ENCODE measurements at regions not wholly inside any gene's neighbourhood (a gene's known extent, or its start where the extent isn't known, plus 50 kb on each side); places are given as distances from the start of the nearest gene placed in this dataset.

DNA sequence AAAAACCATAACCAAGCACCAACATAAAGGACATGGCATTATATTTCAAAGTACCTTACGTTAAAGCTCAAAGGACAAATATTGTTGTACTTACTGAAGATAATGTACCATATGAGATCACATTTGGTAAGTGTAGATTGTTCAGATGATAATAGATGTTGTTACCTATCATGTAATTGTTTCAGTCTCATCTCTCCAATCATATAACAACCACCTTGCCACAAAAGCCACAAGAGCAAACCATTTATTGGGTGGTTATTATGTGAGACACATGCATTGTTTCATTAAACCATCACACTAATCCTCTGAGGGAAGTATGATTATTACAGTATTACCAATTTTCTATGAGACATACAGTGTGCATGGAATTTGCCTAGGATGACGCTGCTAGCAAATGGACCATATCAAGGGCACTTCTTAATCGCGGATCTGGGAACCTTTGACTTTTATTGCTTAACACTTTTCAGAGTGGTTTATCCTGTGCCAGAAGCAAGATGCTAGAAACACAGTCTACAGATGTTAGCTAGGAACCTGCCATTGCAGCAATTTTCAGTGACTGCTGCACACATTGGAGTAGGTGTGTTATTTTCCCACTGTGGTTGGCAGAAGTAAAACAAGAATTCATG is 149.8 kb upstream of the AKIRIN2 start:
- DNase-seq (ENCODE audit: low read depth in 2 of 2) = no peak

DNA sequence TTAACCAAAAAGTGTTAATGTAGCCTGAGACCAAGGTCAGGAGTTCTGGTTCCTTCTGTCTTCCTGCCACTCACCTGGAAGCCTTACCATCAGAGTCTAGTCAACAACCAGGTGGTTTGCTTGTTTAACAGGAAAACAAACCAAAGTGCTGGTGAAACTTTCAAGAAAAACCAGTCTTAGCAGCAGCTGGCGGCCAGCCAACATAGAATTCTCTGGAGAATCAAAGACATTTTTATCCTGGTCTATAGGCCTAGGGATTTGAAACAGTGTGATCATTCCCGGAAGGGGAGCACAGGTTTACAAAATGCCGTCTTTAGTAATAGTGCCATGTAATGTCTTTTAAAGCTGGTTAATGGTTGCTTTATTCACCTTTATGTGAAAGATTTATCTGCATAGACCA is 146.6 kb upstream of the AKIRIN2 start:
- DNase-seq (ENCODE audit: low read depth in 2 of 2) = no peak

DNA sequence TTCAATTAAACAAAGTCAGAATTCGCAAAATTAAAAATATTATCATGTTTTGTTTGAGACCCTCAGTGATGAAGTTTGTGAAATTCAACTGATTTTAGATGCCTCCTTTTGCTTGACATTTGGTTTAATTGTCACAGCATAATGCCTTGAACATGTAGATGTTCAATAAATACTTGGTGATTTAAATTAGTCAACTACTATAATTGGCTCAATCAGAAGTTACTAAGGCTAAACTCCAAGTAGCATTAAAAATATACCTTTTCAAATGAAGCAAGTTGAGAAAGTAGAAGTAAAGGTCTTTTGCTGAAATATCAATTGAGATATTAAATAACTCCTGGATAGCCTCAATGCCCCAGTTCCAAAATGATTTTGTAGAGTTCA is 145.8 kb upstream of the AKIRIN2 start:
- no peak for DNase-seq (ENCODE audit: low read depth in 2 of 2)

DNA sequence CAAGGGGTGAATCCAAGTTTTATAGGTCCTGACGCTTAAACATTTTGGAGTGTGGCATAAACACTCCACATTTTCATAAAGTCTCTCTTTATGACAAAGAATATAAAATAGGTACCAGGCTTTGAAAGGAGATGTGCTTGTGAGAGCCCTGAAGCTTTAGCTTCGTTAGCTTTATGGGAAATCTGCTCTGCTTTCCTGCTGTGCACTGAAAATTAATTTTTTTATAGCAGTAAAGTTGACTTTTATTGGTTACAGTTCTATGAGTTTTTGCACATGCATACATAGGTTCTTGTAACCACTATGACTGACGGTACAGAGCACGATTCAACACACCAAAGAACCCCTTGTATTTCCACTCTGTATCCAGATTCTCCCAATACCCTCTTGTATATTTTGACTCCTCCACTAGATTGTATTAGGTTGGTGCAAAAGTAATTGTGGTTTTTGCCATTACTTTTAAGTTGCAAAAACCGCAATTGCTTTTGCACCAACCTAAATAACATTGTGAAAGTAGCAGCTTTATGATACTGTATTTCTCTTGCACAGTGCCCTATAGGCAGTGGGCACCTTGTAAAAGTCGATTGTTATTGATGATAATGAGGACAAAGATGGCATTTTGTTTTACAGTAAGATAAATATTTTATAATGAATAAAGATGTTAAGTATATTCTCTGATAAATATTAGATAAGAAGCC is 145.2 kb upstream of the AKIRIN2 start:
- DNase-seq (ENCODE audit: low read depth in 2 of 2) = no peak

DNA sequence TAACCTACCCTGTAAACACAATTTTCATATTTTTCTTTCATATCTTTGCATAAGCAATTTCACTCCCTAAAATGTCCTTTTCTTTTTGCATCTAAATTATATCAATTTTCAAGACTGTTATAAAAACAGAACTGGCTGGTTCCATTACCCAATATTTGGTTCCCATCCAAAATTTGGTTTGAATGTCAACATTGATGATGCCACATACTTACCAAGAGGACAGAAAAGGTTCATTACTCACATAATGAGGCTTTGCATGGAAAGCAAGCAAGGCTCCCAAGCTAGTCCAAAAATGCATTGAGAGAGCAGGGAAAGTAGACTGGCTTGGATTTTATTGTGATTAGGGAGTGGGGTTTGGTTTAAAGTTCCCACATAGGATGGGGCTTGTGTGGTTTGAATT is 144.4 kb upstream of the AKIRIN2 start:
- no peak for DNase-seq (ENCODE audit: low read depth in 2 of 2)

DNA sequence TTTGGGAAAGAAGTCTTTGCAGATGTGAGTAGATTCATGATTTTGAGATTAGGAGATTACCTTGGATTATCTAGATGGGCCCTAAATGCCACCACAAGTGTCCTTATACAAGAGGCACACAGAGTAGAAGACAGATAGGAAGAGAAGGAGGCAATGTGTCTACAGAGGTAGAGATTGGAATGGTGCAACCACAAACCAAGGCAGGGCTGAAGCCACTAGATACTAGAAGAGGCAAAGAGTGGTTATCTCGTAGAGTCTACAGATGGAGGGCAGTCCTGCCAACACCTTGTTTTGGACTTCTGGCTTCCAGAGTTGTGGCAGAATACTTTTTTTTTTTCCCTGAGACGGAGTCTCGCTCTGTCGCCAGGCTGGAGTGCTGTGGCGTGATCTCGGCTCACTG is 138.3 kb upstream of the AKIRIN2 start:
- no peak for DNase-seq (ENCODE audit: low read depth in 2 of 2)

DNA sequence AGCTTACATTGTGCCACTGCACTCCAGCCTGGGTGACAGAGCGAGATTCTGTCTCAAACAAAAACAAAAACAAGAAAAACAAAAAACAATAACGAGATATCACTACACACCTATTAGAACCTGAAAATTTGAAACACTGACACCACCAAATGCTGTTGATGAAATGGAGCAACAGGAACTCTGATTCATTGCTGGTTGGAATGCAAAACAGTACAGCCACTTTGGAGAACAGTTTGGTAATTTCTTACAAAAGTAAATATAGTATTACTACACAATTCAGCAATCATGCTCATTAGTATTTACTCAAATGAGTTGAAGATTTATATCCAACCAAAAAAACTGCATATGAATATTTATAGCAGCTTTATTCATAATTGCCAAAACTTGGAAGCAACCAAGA is 135.8 kb upstream of the AKIRIN2 start:
- DNase-seq (ENCODE audit: low read depth in 2 of 2) = no peak

DNA sequence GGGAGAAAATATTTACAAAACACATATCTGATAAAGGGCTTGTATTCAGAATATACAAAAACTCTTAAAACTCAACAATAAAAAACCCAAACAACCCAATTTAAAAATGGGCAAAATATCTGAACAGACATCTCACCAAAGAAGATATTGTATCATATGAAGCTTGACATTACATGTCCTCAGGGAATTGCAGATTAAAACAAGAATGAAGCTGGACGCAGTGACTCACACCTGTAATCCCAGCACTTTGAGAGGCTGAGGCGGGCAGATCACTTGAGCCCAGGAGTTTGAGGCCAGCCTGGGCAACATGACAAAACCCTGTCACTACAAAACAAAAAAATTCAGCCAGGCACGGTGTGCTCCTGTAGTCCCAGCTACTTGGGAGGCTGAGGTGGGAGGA is 135.4 kb upstream of the AKIRIN2 start:
- DNase-seq (ENCODE audit: low read depth in 2 of 2) = no peak

DNA sequence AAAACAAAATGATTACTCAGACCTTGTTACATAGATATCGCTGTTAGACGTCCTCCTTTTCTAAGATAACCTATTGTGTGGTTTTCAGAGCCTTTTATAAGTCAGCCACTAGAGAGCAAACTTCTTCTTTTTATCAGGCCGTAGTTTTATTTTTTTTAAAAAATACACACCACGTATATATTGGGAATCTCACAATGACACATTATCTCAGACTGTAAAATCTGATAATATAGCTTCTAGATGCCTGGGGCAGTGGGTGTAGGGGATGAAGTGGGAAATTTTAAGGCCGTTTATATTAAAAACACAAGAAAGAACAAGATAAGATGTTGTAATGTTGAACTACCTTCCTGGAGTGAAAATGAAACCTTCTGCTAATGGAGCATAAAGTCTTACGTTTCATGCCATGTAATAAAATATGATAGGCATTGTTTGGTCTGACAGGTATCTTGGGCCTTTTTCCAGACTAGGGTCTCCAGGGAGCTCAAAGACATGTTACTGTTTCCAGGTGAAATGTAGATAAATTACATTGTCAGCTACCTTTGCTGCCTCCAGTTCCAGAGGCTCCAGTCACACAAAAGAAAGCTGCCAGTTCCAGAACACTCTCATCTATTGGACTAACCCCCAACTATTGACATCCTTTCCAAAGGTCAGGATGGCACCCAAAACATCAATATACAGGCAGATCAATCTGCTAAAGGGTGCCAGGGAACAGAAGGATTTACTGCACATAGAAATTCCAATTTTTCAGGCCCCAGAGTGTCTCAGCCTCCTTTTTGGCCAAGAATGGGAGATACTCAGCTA is 130.2 kb upstream of the AKIRIN2 start:
- DNase-seq (ENCODE audit: low read depth in 2 of 2) = no peak

DNA sequence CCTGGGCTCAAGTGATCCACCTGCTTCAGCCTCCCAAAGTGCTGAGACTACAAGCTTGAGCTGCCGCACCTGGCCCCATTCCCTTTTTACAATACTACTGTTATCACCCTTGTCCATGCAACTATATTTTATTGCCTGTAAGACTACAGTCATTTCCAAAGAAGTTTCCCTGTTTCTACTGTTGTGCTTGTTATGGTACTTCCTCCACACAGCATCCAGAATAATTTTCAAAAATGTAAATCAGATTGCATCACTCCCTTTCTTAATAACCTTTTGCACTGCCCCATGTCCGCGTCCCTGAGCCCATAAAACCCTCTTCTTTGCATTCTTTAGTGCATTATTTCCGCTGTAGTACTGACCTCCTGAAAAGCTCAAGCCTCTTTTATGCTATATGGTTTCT is 128.9 kb upstream of the AKIRIN2 start:
- no peak for DNase-seq (ENCODE audit: low read depth in 2 of 2)

DNA sequence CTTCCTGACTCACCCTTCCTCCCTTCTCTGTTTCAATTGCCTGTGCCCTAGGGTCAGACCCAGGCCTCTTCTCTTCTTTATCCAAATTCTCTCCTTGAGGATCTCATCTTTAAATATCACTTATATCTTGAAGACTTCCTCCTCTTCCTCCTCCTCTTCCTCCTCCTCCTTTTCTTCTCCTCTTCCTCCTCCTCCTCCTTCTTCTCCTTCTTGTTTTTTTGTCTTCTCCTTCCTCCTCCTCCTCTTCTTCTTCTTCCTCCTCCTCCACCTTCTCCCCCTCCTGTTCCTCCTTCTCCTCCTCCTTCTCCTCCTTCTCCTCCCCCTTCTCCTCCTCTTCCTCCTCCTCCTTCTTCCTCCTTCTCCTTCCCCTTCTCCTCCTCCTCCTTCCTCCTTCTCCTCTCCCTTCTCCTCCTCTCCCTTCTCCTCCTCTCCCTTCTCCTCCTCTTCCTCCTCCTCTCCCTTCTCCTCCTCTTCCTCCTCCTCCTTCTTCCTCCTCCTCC is 127.6 kb upstream of the AKIRIN2 start:
- DNase-seq (ENCODE audit: low read depth in 2 of 2) = no peak

DNA sequence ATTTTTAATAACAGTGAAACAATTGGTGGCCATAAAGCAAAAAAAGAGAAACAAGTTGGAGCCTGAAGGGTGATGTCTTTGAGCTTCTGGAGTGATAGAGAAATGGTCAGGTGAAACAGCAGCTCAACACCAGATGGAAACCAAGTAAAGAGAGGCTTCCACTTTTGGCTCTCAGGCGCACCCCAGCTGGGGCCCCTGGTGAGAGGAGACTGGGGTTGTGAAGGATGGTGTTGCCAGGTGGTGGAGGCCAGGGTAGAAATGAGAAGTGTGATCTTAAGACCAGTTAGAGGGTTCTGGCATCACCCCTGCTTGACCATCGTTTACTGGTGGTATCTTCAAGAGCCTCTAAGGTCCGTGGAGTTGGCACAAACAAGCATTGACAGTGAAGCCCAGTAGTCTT is 126.0 kb upstream of the AKIRIN2 start:
- no peak for DNase-seq (ENCODE audit: low read depth in 2 of 2)

DNA sequence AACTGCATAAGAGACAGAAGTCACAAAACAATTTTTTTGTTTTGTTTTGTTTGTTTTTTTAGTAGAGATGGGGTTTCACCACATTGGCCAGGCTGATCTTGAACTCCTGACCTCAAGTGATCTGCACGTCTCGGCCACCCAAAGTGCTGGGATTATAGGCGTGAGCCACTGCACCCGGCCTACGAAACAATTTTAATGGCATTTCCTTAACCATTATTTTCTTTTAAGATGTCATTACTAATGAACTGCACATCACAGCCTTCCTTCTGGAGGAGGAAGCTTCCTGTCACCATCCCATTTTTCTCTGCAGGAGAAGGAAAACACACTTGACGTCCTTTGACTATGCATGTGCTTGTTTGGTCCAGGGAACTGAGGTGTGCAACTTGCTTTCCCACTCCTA is 125.3 kb upstream of the AKIRIN2 start:
- no peak for DNase-seq (ENCODE audit: low read depth in 2 of 2)

DNA sequence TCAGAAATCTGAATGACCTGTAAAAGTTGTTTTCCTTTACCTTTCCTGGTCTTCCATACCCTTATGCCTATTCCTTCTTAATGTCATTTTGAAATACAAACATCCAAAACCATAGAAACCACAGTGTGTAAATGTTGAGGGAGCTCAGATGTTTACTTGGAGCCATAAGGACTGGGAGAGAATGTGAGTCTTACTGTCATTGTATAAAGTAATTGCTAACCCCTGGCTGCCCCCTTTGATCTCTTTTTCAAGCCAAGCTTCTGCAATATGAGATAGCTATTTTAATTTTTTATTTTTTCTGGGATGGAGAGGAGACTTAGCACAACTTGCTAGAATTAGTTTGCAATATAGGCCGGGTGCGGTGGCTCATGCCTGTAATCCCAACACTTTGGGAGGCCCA is 124.4 kb upstream of the AKIRIN2 start:
- no peak for DNase-seq (ENCODE audit: low read depth in 2 of 2)

DNA sequence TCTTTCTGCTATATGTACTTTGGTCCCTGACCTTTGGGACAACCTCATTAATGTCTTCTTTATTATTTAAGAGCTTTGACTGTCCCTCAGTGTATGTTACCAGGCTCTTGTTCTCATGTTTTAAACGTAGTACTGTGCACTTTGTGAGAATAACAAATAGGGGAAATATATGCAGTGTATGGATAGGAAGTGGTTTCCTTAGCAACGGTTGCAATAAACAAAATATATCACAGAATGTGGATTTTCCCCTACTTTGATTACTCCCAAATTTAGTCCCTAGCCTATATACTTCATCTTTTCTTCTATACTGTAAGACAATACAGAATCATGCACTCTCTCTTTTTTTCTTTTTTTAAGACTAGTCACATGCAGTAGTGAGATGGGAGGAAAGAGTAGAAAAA is 123.8 kb upstream of the AKIRIN2 start:
- no peak for DNase-seq (ENCODE audit: low read depth in 2 of 2)

DNA sequence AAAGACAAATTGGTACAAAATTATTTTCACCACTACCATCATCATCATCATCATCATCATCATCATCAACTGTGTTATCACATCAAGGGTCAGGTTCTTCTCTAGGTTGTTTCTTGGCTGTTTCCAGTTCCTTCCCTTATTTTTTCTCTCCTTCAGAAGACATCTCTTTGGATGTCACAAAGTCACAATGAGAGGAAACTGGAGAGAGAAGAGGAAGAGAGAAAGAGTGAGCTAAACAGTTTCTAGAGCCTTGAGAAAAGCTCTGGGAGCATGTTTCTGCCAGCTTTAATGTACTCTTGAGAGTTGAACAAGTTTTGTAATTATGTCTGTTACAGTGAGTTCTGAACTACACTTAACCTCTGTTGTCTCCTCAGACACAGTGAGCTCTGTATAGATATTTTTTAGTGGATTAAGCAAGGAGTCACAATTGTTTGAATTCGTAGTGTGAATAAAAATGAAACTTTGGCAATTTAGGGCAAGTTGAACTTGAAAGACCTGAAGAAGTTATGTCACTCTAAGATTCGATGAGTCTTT is 123.0 kb upstream of the AKIRIN2 start:
- DNase-seq (ENCODE audit: low read depth in 2 of 2) = no peak

DNA sequence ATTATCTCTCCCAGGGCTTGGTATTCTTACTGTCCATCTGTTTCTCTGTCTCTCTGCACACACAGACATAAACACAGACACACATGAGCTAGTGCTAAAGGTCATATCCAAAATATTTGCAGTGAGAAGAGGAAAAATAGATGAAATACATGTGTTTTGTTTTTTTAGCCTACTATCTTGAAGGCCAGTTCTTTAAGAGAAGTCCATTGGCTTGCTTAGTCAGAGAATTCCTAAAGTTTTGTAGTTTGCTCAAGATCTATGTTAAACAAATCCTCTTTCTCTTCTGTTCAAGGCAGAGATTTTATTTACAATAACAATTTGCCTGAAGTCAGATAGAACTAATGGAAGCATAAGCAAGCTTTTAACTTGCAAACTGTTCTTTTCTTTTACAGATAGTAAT is 120.0 kb upstream of the AKIRIN2 start:
- no peak for DNase-seq (ENCODE audit: low read depth in 2 of 2)

DNA sequence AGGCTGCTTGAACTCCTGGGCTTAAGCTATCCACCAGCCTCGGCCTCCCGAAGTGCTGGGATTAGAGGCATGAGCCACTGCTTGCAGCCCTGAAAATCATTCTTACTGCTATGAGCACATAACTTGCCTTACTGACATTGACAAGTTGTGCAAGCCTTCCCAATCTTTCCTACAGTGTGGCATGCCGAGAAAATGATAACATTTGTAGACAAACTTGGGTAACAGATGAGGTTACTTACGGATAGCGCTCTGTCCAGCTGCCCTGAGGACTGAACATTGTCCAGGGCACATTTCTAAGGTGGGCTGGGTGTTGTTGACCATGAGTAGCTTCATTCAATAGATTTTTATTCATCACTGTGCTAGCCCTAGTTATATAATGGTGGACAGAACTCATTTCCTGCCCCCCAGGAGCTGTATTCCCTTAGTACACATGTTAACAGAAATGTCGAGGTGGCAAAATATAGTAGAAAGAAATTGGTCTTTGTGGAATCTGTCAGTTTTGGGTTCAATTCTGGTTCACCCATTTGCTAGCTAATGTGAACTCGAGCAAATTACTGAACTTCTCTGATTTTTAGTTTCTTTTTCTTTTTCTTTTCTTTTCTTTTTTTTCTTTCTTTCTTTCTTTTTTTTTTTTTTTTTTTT is 118.4 kb upstream of the AKIRIN2 start:
- DNase-seq (ENCODE audit: low read depth in 2 of 2) = no peak

DNA sequence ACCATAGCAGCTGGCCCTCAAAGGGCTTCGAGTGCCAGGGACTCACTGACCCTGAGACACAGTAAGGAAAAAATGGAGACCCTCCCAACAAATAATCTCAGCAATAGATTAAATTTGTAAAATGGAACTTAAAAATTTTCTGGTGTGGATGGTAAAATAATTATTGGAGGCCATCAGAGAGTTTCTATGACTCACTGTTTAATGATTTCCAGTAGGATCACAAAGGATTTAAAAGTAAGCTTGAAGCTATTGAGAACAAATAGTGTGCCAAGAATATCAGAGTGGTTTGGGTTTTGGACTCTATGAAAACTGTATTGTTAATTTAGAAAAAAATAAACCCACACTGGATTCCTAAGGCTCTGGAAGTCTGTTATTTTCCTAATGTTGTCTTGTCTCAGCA is 115.2 kb upstream of the AKIRIN2 start:
- DNase-seq (ENCODE audit: low read depth in 2 of 2) = no peak

DNA sequence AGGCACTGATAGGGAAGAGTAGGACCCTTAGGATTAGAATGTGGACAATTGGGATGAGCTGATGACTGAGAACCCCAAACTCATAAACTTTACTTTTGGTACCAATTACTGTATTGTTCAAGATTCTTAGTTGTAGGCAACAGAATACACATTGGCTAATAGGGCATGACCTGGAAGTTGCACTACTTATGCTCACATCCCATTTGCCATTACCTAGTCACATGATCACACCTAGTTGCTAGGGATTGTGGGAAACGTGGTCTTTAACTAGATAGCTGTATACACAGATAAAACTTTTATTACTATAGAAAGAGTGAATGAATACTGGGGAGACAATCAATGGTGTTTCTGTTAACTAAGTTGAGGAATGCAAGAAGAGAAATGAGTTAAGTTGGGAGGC is 113.4 kb upstream of the AKIRIN2 start:
- DNase-seq (ENCODE audit: low read depth in 2 of 2) = no peak

DNA sequence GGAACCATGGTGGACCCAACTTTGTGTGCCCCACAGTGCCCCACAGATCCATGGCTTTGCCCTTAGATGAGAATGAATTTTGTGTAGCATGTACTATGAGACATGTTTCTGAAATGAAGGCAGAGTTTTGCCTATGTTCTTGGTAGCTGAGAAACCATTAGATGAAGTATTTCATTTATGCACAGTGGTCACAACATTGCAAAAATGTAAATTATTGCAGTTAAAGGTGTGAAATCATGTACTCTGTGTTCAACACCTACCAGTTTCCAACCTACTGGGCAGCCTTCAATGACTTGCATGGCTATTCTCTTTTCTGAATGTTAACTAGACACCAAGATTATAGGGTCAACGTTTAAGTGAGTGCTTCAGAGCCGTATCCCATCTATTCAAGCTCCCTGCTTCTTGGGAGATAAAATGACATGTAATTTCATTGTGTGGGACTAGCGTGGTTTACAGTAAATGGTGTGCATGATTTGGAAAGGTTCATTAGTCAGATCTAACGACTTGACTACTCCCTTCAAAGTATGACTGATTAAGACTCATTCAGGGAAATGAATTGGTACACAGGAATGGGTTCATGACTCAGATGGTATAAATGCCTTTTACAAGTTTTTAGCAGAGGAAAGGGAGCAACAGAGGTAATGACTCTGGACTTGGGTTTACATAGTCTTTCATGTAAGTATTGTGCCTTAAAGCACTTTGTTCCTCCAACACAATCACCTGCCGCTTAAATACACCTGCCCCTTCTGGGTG is 106.1 kb upstream of the AKIRIN2 start:
- DNase-seq (ENCODE audit: low read depth in 2 of 2) = no peak

DNA sequence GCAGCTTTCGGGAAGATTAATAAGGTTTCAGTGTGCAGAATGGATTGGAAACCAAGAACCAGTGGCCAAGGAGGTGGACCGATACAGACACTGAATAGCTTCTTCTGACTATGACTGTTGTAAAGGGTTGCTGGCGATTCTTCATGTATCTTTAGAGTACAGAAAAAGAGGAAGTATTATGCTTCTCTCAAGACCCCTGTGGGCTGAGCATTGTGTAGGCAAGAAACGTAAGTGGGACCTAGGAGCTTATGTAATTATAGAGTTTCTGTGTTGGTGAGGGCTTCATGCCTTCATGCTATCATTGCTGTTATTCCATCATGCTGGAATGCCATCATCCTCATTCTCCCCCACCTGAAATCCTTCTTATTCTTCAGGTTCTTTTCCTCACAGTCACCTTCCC is 105.4 kb upstream of the AKIRIN2 start:
- DNase-seq (ENCODE audit: low read depth in 2 of 2) = no peak

Data from stimulated activated CD4-positive, alpha-beta T cell treated with anti-CD3 and anti-CD28 coated beads, Interleukin-4, amount 100 ng/mL, for 48 hours (primary cell).